ENCODE measurements at regions not wholly inside any gene's neighbourhood (a gene's known extent, or its start where the extent isn't known, plus 50 kb on each side); places are given as distances from the start of the nearest gene placed in this dataset.
"Not testable (repeated sequence)": the region's sequence is repeated elsewhere in the genome, so short reads cannot be mapped to it uniquely, and the experiment has no call there.

DNA sequence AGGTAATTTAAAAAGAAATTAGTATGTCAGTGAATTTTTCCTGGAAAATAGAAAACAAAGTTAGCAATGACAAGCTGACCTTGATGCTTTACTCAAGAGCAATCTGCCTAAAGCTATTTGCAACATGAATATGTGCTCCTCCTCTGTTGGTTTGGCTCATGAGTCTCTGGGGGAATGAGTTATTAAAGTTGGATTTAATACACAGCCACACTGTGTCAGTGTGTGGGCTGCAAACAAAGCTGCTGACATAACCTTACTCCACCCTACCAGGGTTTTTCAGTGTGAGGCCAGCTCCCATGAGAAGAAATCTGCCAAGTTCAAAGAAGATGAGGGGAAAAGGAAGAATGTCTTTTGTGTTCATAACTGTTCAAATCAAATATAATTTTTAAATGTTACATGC lies 280.5 kb downstream of the TLL1 start:
- DNase-seq = no peak

DNA sequence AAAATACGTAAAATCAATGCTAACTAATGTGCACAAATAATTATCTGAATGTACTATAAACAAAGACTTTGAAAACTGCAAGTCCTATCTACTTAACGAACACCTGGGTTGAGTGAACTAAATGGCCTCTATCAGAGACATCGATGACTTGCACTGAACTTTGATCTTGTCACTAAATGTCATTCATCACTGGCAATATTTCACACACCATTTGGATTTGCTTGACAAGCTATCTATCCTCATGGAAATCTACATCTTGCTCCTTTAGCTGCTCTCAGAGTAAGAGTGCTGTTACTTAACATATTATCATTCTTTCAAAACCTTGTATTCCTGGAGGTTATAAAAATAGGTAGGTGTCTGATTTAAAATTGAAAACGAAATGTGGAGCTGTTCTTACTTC lies 289.3 kb downstream of the TLL1 start:
- no peak for DNase-seq

- peak; percentile 72 for DNase-seq
Measured at GRCh38 chr4:166165829-166166420, 292.9 kb downstream of the TLL1 start.

DNA sequence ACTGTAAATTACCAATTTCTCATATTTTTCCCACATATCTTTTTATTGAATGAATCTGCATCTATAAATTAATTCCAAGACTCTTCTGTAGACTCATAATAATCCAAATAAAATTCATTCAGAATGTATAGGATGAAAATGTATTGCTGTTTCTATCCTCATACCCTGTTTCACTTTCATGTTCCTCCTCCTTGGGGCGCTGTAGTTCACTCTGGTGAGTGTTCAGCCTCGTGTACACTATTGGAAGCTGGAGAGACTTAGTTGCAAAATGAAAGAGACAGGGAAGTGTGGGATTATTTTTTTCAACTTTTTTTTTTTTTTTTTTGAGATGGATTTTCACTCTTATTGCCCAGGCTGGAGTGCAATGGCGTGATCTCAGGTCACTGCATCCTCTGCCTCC lies 296.1 kb downstream of the TLL1 start:
- DNase-seq = no peak

- DNase-seq = no peak
Measured at GRCh38 chr4:166172619-166173018, 299.6 kb downstream of the TLL1 start.

DNA sequence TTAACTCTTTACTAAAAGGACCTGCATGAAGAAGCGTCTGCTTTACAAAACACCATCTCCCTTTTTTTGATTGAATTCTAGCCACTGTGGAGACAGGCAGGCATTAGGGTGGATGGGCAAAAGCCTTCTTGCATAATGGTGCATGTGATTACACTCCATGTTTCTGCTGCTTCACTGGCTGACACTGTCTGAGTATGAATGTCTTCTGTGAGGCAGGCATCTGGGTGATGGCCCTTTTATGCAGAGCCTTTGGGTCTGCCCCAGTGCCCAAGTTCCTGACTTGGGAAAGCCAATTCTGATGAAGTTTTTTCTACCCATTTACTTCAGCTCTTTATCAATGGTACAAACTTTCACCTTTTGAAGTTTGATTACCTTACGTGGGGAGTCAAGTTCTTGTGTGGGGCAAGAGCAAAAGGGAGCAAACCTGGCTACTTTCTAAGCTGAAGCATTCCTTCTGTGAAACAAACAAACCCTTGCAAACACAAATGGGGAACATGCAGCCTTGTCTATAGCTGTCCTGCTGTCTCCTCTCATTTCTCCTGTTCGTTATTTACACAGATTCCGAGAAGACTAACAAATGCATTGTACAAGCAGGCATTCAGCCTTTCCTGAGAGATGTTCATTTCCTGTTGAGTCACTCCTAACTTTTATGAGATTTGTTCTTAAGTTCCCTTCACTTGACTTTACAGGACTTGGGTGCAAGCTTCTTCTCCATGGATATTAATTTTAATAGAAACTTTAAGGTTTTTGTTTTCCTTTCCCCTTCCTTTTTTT lies 301.9 kb downstream of the TLL1 start:
- no peak for DNase-seq

DNA sequence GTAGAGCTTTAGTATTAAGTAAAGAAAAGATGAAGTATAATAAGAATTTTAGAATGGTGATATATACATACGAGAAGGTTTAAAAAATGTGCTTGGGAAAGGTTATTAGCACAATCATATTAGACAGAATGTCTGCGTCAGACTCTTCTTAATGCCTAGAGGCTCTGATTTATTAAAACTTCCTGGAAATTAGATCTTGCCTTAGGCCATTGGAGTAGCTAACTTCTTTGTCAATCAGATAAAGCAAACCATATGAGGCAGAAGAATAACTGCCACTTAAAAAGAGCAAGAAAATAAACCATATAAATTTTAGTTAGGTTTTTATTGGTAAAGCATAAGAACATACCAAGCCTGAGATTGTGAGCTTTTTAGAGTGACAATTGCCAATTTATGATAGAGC lies 309.1 kb downstream of the TLL1 start:
- no peak for DNase-seq

- DNase-seq = no peak
Measured at GRCh38 chr4:166195101-166195500, 322.1 kb downstream of the TLL1 start.

- no peak for DNase-seq
Measured at GRCh38 chr4:166197166-166197565, 324.1 kb downstream of the TLL1 start.

DNA sequence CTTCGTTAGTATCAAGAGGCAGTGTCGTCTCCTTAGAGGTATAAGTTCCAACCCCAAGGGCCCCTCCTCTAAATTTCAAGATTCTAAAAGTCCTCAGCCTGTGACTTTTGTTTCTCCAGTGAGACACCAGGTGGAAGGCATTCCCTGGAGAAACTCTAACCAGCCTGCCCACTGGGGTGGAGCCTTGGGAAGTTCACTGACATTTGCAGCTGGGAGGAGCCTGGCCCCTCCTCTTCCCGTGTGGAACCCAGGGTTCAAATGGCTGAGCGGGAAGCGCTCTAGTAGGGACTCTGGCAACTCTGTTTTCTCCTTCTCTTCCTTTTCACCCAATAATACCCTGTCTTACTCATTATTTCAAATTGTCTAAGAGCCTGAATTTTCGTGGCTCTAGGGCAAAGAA lies 325.0 kb downstream of the TLL1 start:
- no peak for DNase-seq

- no peak for DNase-seq
Measured at GRCh38 chr4:166198516-166199310, 325.7 kb downstream of the TLL1 start.

DNA sequence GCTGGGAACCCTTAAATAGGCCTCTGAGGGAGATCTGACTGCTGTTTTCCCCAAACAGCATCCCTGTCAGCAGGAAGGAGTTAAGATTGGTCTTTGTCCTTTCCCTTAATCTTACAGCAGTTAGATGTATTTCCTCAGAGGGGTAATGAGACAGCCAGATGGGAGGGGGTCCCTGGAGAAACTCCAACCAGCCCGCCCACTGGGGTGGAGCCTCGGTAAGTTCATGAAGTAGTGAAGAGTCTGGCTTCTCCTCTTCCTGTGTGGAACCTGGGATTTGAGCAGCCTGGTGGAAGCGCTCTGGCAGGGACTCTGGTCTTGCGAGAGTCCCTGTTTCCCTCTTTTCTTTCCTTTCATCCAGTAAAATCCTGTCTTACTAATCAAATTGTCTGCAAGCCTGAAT lies 330.0 kb downstream of the TLL1 start:
- no peak for DNase-seq

GRCh38 chr4:166212326-166212725 lies 339.3 kb downstream of the TLL1 start:
- DNase-seq = not testable (repeated sequence)

DNA sequence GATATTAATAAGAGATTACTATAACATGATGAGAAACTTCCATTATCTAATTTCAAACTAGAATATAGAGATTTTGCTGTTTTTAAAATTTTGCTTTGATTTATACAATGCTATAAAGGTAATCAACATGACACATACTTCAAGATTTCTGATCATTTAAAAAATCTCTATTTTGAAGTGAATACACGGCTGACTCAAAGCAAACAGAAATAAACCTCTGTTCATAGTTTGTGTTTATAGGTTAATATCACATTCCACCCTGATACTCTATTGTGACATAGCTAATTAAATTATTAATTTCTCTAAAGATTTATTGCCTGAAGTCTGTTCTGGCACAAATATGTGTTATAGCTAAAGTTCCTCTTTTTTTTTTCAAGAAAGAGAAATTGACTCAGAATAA lies 349.2 kb downstream of the TLL1 start:
- no peak for DNase-seq

DNA sequence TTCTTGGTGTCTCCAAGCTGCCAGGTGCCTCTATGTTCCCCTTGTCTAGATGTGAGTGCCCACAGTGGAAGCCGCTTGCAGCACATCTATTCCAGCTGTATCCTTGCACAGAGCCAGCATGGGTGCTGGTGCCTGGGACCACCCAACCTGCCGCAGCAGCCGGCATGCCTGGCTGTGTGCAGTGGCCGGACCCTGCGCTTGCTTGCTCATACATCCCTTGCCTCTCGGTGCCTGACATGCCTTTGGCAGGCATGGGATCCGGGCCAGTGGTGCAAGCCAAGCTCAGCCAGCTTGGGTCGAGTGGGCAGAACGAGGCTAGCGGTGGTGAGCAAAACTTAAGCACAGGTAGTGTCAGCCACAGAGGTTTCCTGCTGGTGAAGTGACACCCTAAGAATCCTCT lies 355.1 kb downstream of the TLL1 start:
- DNase-seq = no peak

GRCh38 chr4:166229799-166230198 lies 356.8 kb downstream of the TLL1 start:
- DNase-seq = no peak

DNA sequence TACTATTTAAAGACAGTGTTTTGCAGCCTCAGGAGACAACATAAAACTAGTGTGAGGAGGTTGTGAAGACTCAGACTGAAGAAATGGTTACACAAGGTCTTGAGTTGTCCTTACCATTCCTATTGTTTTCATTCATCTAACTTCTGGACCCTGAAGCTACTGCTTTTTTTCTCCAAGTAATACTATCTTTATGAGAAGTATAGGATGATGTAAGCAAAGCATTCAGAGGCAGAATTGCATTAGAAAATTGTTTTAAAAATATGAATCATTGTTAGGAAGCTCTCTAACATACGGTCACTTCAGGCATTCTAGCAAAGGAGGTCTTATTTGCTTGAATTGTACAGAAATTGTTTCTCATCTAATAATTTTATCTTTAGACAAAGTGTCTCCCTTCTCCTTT lies 357.8 kb downstream of the TLL1 start:
- no peak for DNase-seq

GRCh38 chr4:166239354-166239753 lies 366.3 kb downstream of the TLL1 start:
- DNase-seq = no peak

DNA sequence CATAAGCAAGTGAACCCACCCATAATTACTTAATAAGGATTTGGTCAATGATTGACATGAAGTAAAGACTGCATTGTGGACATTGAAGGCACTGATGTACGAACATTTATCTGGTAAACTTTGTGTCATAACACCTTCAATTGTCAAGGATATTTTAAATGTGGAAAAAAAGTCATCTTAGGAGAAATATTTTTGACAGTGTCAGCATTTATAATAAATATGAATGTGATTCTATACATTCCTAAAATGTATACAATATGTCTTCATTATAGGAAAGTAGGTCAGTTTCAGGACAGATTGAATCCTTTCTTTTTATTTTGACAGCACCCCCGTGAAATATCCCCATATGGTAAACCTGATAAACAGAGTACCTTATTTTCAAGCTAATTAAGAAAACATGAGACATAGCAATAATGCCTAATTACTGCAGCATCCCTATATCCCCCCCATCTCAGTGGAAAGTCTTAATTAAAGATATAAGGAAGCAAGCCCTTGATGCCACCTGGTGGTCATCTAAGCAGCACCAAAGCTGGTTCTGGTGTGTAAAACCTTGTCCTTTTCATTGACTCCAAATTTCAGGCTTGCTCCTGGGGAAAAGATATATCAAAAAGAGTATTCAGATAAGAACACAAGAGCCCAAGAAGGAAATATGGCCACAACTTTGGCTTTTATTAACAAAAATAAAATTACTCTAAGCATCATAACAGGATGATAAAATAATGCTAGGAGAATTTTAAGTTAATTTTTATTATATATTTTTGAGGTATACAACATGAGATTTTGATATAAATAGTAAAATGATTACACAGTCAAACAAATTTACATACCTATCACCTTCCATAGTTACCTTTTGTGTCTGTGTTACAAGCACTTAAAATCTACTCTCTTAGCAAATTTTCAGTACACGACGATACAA lies 379.7 kb downstream of the TLL1 start:
- no peak for DNase-seq

GRCh38 chr4:166257276-166257675 lies 384.2 kb downstream of the TLL1 start:
- no peak for DNase-seq

GRCh38 chr4:166257891-166258290 lies 384.9 kb downstream of the TLL1 start:
- no peak for DNase-seq

GRCh38 chr4:166259081-166259480 lies 386.0 kb downstream of the TLL1 start:
- no peak for DNase-seq
